ENCODE measurements at regions not wholly inside any gene's neighbourhood (a gene's known extent, or its start where the extent isn't known, plus 50 kb on each side); places are given as distances from the start of the nearest gene placed in this dataset.

- no peak for TF ChIP-seq CTCF (IDR thresholded peaks at IDR 0.05; ENCODE audit: poor library complexity, severe bottlenecking)
- TF ChIP-seq POLR2AphosphoS5 (IDR thresholded peaks at IDR 0.05): no peak
- no peak for TF ChIP-seq EZH2 (IDR thresholded peaks at IDR 0.05; ENCODE audit: borderline replicate concordance, insufficient read depth, low read length, poor library complexity, severe bottlenecking)
- TF ChIP-seq RAD21 (conservative IDR thresholded peaks at IDR 0.05): no peak
- no peak for TF ChIP-seq REST (IDR thresholded peaks at IDR 0.05; ENCODE audit: borderline replicate concordance)
- no peak for TF ChIP-seq EP300 (conservative IDR thresholded peaks at IDR 0.05; ENCODE audit: poor library complexity, severe bottlenecking)
- no peak for TF ChIP-seq TAF1 (IDR thresholded peaks at IDR 0.05; ENCODE audit: low read depth)
- no peak for TF ChIP-seq MXI1 (conservative IDR thresholded peaks at IDR 0.05; ENCODE audit: poor library complexity, severe bottlenecking)
Observed at GRCh38 chrX:13892856-13893255, 76.0 kb upstream of the GPM6B start.

Data from neural cell (in vitro differentiated cells).